SK-N-SH treated with all-trans-retinoic acid at 6 μM for 48 hours (cell line): ENCODE measurements at regions not wholly inside any gene's neighbourhood (a gene's known extent, or its start where the extent isn't known, plus 50 kb on each side); places are given as distances from the start of the nearest gene placed in this dataset.
"Not testable (repeated sequence)": the region's sequence is repeated elsewhere in the genome, so short reads cannot be mapped to it uniquely, and the experiment has no call there.

Experiments
- ATAC-seq: fragments of 200-7000 bp; cut with Tn5 transposase; 3 replicates; pipeline ENCODE4 v1.9.1; 2020; ENCODE audit warnings: mild to moderate bottlenecking, moderate library complexity
- ARNTL ChIP-seq: fragments of 450-650 bp; formaldehyde crosslinking; IDR thresholded peaks from 2 replicates; pipeline ENCODE4 v1.5.0; 2020; ENCODE audit warnings: low read depth, mild to moderate bottlenecking, moderate library complexity, borderline replicate concordance
- BACH2 ChIP-seq: fragments of 250-450 bp; sonication (Bioruptor Pico); IDR thresholded peaks from 2 replicates; pipeline ENCODE4 v1.9.0; 2021; ENCODE audit warnings: mild to moderate bottlenecking, borderline replicate concordance
- CREB5 ChIP-seq: fragments of 250-450 bp; sonication (Bioruptor Pico); IDR thresholded peaks from 2 replicates; pipeline ENCODE4 v1.5.1; 2020; ENCODE audit warnings: low read depth, mild to moderate bottlenecking, moderate library complexity
- CSDC2 ChIP-seq: fragments of 250-450 bp; sonication (Bioruptor Pico); IDR thresholded peaks from 2 replicates; pipeline ENCODE4 v1.5.0; 2020; ENCODE audit warnings: mild to moderate bottlenecking, moderate library complexity
- ESRRG ChIP-seq: fragments of 250-450 bp; sonication (Bioruptor Pico); IDR thresholded peaks from 2 replicates; pipeline ENCODE4 v1.6.1; 2021; ENCODE audit warnings: mild to moderate bottlenecking
- GLIS3 ChIP-seq: fragments of 250-450 bp; sonication (Bioruptor Pico); IDR thresholded peaks from 2 replicates; pipeline ENCODE4 v1.5.0; 2020; ENCODE audit warnings: mild to moderate bottlenecking, moderate library complexity
- ISL1 ChIP-seq: fragments of 250-450 bp; sonication (Bioruptor Pico); IDR thresholded peaks from 2 replicates; pipeline ENCODE4 v2.1.2; 2022; ENCODE audit warnings: mild to moderate bottlenecking, moderate library complexity
- OSR1 ChIP-seq: fragments of 250-450 bp; sonication (Bioruptor Pico); IDR thresholded peaks from 2 replicates; pipeline ENCODE4 v1.8.0; 2022; ENCODE audit warnings: moderate library complexity, mild to moderate bottlenecking, inconsistent platforms
- PATZ1 ChIP-seq: fragments of 250-450 bp; sonication (Bioruptor Pico); IDR thresholded peaks from 2 replicates; pipeline ENCODE4 v1.8.0; 2020; ENCODE audit warnings: mild to moderate bottlenecking, moderate library complexity, borderline replicate concordance
- POU6F1 ChIP-seq: fragments of 250-450 bp; sonication (Bioruptor Pico); IDR thresholded peaks from 2 replicates; pipeline ENCODE4 v1.8.0; 2021; ENCODE audit warnings: low read depth, mild to moderate bottlenecking, moderate library complexity, borderline replicate concordance
- PPARA ChIP-seq: fragments of 250-450 bp; sonication (Bioruptor Pico); IDR thresholded peaks from 2 replicates; pipeline ENCODE4 v1.5.0; 2020; ENCODE audit warnings: mild to moderate bottlenecking, borderline replicate concordance
- RARB ChIP-seq: fragments of 250-450 bp; sonication (Bioruptor Pico); IDR thresholded peaks from 2 replicates; pipeline ENCODE4 v1.8.0; 2021; ENCODE audit warnings: mild to moderate bottlenecking, moderate library complexity
- TCF4 ChIP-seq: fragments of 250-450 bp; sonication (Bioruptor Pico); IDR thresholded peaks from 2 replicates; pipeline ENCODE4 v1.8.0; 2021; ENCODE audit warnings: mild to moderate bottlenecking, moderate library complexity, borderline replicate concordance
- TOX ChIP-seq: fragments of 250-450 bp; sonication (Bioruptor Pico); IDR thresholded peaks from 2 replicates; pipeline ENCODE4 v1.8.0; 2021; ENCODE audit warnings: mild to moderate bottlenecking, moderate library complexity, borderline replicate concordance
- TSHZ2 ChIP-seq: fragments of 250-450 bp; sonication (Bioruptor Pico); IDR thresholded peaks from 2 replicates; pipeline ENCODE4 v1.5.0; 2020; ENCODE audit warnings: mild to moderate bottlenecking, moderate library complexity
- ZFP30 ChIP-seq: fragments of 450-650 bp; formaldehyde crosslinking; IDR thresholded peaks from 2 replicates; pipeline ENCODE4 v1.5.0; 2022; ENCODE audit warnings: mild to moderate bottlenecking, moderate library complexity
- ZNF70 ChIP-seq: fragments of 450-650 bp; formaldehyde crosslinking; IDR thresholded peaks from 2 replicates; pipeline ENCODE4 v1.5.0; 2020; ENCODE audit warnings: mild to moderate bottlenecking, moderate library complexity
- ZNF8 ChIP-seq: fragments of 450-650 bp; formaldehyde crosslinking; IDR thresholded peaks from 2 replicates; pipeline ENCODE4 v1.5.0; 2020; ENCODE audit warnings: mild to moderate bottlenecking, moderate library complexity

GRCh38 chr5:92267830-92268229 lies 884.7 kb upstream of the ARRDC3 start (continued):
- no peak for TF ChIP-seq CREB5 (CRISPR knock-in tag)
- TF ChIP-seq BACH2 (CRISPR knock-in tag): no peak
- TF ChIP-seq ESRRG (CRISPR knock-in tag): no peak
- TF ChIP-seq ZFP30 (CRISPR knock-in tag): no peak

GRCh38 chr5:92265804-92266203 lies 882.7 kb upstream of the ARRDC3 start:
- TF ChIP-seq PPARA (CRISPR knock-in tag) (no peak), ZNF8 (CRISPR knock-in tag) (no peak), POU6F1 (CRISPR knock-in tag) (no peak), PATZ1 (CRISPR knock-in tag) (no peak), ZNF70 (CRISPR knock-in tag) (no peak), OSR1 (CRISPR knock-in tag) (no peak), RARB (CRISPR knock-in tag) (no peak), TOX (CRISPR knock-in tag) (no peak), TCF4 (CRISPR knock-in tag) (no peak), ARNTL (CRISPR knock-in tag) (no peak), BACH2 (CRISPR knock-in tag) (no peak), CSDC2 (CRISPR knock-in tag) (no peak), TSHZ2 (no peak), ZFP30 (CRISPR knock-in tag) (no peak)
- no peak for ATAC-seq

GRCh38 chr5:92255605-92256004 lies 872.5 kb upstream of the ARRDC3 start:
- ATAC-seq: not testable (repeated sequence)

- TF ChIP-seq ISL1 (CRISPR knock-in tag) (no peak), CREB5 (CRISPR knock-in tag) (no peak), ZFP30 (CRISPR knock-in tag) (no peak), ZNF8 (CRISPR knock-in tag) (no peak), ZNF70 (CRISPR knock-in tag) (no peak)
- no peak for ATAC-seq
These were observed 865.4 kb upstream of the ARRDC3 start for GRCh38 chr5:92248518-92248917.

GRCh38 chr5:92242170-92242569 lies 859.1 kb upstream of the ARRDC3 start:
- ATAC-seq: no peak
- TF ChIP-seq ISL1 (CRISPR knock-in tag) (no peak), OSR1 (CRISPR knock-in tag) (no peak), PATZ1 (CRISPR knock-in tag) (no peak), TSHZ2 (no peak), CREB5 (CRISPR knock-in tag) (no peak), GLIS3 (CRISPR knock-in tag) (no peak), ESRRG (CRISPR knock-in tag) (no peak)
